IMR-90 (cell line): ENCODE measurements at regions not wholly inside any gene's neighbourhood (a gene's known extent, or its start where the extent isn't known, plus 50 kb on each side); places are given as distances from the start of the nearest gene placed in this dataset.

Experiments used
- BHLHE40 ChIP-seq: fragments of 150-350 bp; IDR thresholded peaks from 2 replicates; pipeline ENCODE4 v1.6.1; 2016; ENCODE audit warnings: mild to moderate bottlenecking, low read depth, low read length
- CEBPB ChIP-seq: IDR thresholded peaks from 2 replicates; pipeline ENCODE4 v1.6.1; 2012; ENCODE audit warnings: low read depth, low read length, improper control_type of control experiment
- FOS ChIP-seq: fragments of 150-350 bp; IDR thresholded peaks from 2 replicates; pipeline ENCODE4 v1.6.1; 2016; ENCODE audit warnings: low read depth, low read length
- MAFK ChIP-seq: IDR thresholded peaks from 2 replicates; pipeline ENCODE4 v1.6.1; 2012; ENCODE audit warnings: low read depth, low read length, improper control_type of control experiment
- NFE2L2 ChIP-seq: fragments of 150-350 bp; IDR thresholded peaks from 2 replicates; pipeline ENCODE4 v1.6.1; 2016; ENCODE audit warnings: low read depth, mild to moderate bottlenecking, low read length
- POLR2A ChIP-seq: IDR thresholded peaks from 2 replicates; pipeline ENCODE4 v1.6.1; 2012; ENCODE audit warnings: mild to moderate bottlenecking, low read depth, low read length
- RAD21 ChIP-seq: IDR thresholded peaks from 2 replicates; pipeline ENCODE4 v1.6.1; 2012; ENCODE audit warnings: low read length, improper control_type of control experiment
- RCOR1 ChIP-seq: IDR thresholded peaks from 2 replicates; pipeline ENCODE4 v1.6.1; 2012; ENCODE audit warnings: mild to moderate bottlenecking, low read length, improper control_type of control experiment; ENCODE audit not compliant: insufficient replicate concordance
- RFX5 ChIP-seq: IDR thresholded peaks from 2 replicates; pipeline ENCODE4 v1.8.0; 2012; ENCODE audit warnings: low read depth, mild to moderate bottlenecking, low read length, moderate library complexity
- SMC3 ChIP-seq: fragments of 150-350 bp; IDR thresholded peaks from 2 replicates; pipeline ENCODE4 v1.6.1; 2016; ENCODE audit warnings: low read depth, mild to moderate bottlenecking, antibody characterized with exemption, low read length, moderate library complexity
- TF ChIP-seq, protein P1 (sequence below): fragments of 150-350 bp; IDR thresholded peaks from 2 replicates; pipeline ENCODE4 v1.6.1; 2017; ENCODE audit warnings: mild to moderate bottlenecking, antibody characterized with exemption, low read length, low read depth
- TF ChIP-seq, protein P2 (sequence below): conservative IDR thresholded peaks from 2 replicates; pipeline ENCODE4 v1.5.1; 2012; ENCODE audit warnings: mild to moderate bottlenecking, low read depth, low read length, improper control_type of control experiment
- TF ChIP-seq, protein P3 (sequence below): fragments of 150-350 bp; IDR thresholded peaks from 2 replicates; pipeline ENCODE4 v1.6.1; 2016; ENCODE audit warnings: low read depth, mild to moderate bottlenecking, low read length, moderate library complexity, borderline replicate concordance

DNA sequence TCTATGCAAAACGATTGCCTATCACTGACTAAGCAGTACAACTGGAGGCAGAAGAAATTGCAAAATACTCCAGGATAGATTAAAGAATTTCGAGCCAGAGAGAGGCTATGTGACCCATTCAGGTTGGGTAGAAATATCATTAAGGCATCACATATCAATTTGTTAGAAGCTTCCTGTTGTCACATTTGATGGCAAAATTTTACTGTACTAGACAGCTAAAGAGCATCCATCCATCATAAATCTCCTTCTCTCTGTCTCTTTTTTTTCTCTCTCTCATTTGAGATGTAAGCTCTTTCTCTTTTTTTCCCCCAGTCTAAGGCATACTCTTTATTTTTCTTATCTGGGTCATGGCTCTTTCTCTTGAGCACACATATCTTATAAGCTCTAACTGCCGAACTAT is 155.7 kb downstream of the EVA1A start:
- TF ChIP-seq, protein P1, sequence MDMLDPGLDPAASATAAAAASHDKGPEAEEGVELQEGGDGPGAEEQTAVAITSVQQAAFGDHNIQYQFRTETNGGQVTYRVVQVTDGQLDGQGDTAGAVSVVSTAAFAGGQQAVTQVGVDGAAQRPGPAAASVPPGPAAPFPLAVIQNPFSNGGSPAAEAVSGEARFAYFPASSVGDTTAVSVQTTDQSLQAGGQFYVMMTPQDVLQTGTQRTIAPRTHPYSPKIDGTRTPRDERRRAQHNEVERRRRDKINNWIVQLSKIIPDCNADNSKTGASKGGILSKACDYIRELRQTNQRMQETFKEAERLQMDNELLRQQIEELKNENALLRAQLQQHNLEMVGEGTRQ = no peak
- TF ChIP-seq, protein P2, sequence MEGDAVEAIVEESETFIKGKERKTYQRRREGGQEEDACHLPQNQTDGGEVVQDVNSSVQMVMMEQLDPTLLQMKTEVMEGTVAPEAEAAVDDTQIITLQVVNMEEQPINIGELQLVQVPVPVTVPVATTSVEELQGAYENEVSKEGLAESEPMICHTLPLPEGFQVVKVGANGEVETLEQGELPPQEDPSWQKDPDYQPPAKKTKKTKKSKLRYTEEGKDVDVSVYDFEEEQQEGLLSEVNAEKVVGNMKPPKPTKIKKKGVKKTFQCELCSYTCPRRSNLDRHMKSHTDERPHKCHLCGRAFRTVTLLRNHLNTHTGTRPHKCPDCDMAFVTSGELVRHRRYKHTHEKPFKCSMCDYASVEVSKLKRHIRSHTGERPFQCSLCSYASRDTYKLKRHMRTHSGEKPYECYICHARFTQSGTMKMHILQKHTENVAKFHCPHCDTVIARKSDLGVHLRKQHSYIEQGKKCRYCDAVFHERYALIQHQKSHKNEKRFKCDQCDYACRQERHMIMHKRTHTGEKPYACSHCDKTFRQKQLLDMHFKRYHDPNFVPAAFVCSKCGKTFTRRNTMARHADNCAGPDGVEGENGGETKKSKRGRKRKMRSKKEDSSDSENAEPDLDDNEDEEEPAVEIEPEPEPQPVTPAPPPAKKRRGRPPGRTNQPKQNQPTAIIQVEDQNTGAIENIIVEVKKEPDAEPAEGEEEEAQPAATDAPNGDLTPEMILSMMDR = no peak
- TF ChIP-seq RAD21 (no peak), CEBPB (no peak), BHLHE40 (no peak), POLR2A (no peak), MAFK (no peak), RCOR1 (no peak), RFX5 (no peak), FOS (no peak), NFE2L2 (no peak), SMC3 (no peak)
- TF ChIP-seq, protein P3, sequence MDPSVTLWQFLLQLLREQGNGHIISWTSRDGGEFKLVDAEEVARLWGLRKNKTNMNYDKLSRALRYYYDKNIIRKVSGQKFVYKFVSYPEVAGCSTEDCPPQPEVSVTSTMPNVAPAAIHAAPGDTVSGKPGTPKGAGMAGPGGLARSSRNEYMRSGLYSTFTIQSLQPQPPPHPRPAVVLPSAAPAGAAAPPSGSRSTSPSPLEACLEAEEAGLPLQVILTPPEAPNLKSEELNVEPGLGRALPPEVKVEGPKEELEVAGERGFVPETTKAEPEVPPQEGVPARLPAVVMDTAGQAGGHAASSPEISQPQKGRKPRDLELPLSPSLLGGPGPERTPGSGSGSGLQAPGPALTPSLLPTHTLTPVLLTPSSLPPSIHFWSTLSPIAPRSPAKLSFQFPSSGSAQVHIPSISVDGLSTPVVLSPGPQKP = no peak
